ENCODE measurements at regions not wholly inside any gene's neighbourhood (a gene's known extent, or its start where the extent isn't known, plus 50 kb on each side); places are given as distances from the start of the nearest gene placed in this dataset.

- TF ChIP-seq CTCF (IDR thresholded peaks at IDR 0.05) (no peak), POLR2A (IDR thresholded peaks at IDR 0.05) (no peak)
Observed at GRCh38 chr6:85343428-85343827, 106.5 kb upstream of the NT5E start.
